ENCODE measurements at regions not wholly inside any gene's neighbourhood (a gene's known extent, or its start where the extent isn't known, plus 50 kb on each side); places are given as distances from the start of the nearest gene placed in this dataset.

- DNase-seq (ENCODE audit: low spot score), result no peak
- Histone ChIP-seq H3K4me2 (no peak overlapping the region), H3K9me3 (ENCODE audit: low read depth) (no peaks in the 10 kb centered on the region), H3K27ac (no peak overlapping the region), H3K27me3 (no peaks in the 10 kb centered on the region), H3K4me1 (ENCODE audit: insufficient read depth) (no peaks in the 10 kb centered on the region), H3K9me2 (replicated peaks; ENCODE audit: insufficient read depth) (no peaks in the 10 kb centered on the region), H3K4me3 (no peak overlapping the region), H2AFZ (no peak overlapping the region), H3K79me2 (no peaks in the 10 kb centered on the region), H4K20me1 (ENCODE audit: insufficient read depth, poor library complexity, severe bottlenecking) (no peaks in the 10 kb centered on the region), H3K36me3 (replicated peaks; ENCODE audit: insufficient read depth, low read depth) (no peaks in the 10 kb centered on the region)
- TF ChIP-seq CTCF (IDR thresholded peaks at IDR 0.05; ENCODE audit: poor library complexity) (no peak), EZH2phosphoT487 (IDR thresholded peaks at IDR 0.05; ENCODE audit: low read depth, severe bottlenecking, unreplicated experiment) (no peak), EZH2 (IDR thresholded peaks at IDR 0.05; ENCODE audit: borderline replicate concordance) (no peak)
- 83% methylated on average over 2 of the region's 2 CpGs for WGBS (ENCODE audit: low lambda C conversion rate, missing lambda C conversion rate)
Measured at GRCh38 chr14:66206554-66206953, 279.6 kb upstream of the CCDC196 start.

GRCh38 chr14:66216763-66217162 lies 269.4 kb upstream of the CCDC196 start:
- TF ChIP-seq EZH2 (IDR thresholded peaks at IDR 0.05; ENCODE audit: borderline replicate concordance), result no peak
- no peak for TF ChIP-seq CTCF (IDR thresholded peaks at IDR 0.05; ENCODE audit: poor library complexity)
- no peak for TF ChIP-seq EZH2phosphoT487 (IDR thresholded peaks at IDR 0.05; ENCODE audit: low read depth, severe bottlenecking, unreplicated experiment)
- Histone ChIP-seq H3K9me2 (replicated peaks; ENCODE audit: insufficient read depth) (no peaks in the 10 kb centered on the region), H3K36me3 (replicated peaks; ENCODE audit: insufficient read depth, low read depth) (no peaks in the 10 kb centered on the region), H3K9me3 (ENCODE audit: low read depth) (no peaks in the 10 kb centered on the region), H4K20me1 (ENCODE audit: insufficient read depth, poor library complexity, severe bottlenecking) (no peaks in the 10 kb centered on the region), H2AFZ (no peak overlapping the region), H3K4me2 (no peak overlapping the region), H3K27ac (no peak overlapping the region), H3K4me1 (ENCODE audit: insufficient read depth) (no peaks in the 10 kb centered on the region), H3K79me2 (no peaks in the 10 kb centered on the region), H3K4me3 (no peak overlapping the region), H3K27me3 (no peaks in the 10 kb centered on the region)
- 96% methylated on average over 1 of the region's 1 CpG for WGBS (ENCODE audit: low lambda C conversion rate, missing lambda C conversion rate)
- no peak for DNase-seq (ENCODE audit: low spot score)

- Histone ChIP-seq H3K27me3 (no peaks in the 10 kb centered on the region), H3K4me2 (no peak overlapping the region), H3K9me2 (replicated peaks; ENCODE audit: insufficient read depth) (no peaks in the 10 kb centered on the region), H3K4me3 (no peak overlapping the region), H2AFZ (no peak overlapping the region), H3K36me3 (replicated peaks; ENCODE audit: insufficient read depth, low read depth) (no peaks in the 10 kb centered on the region), H4K20me1 (ENCODE audit: insufficient read depth, poor library complexity, severe bottlenecking) (no peaks in the 10 kb centered on the region), H3K4me1 (ENCODE audit: insufficient read depth) (no peaks in the 10 kb centered on the region), H3K79me2 (no peaks in the 10 kb centered on the region), H3K9me3 (ENCODE audit: low read depth) (no peaks in the 10 kb centered on the region), H3K27ac (no peak overlapping the region)
- TF ChIP-seq EZH2 (IDR thresholded peaks at IDR 0.05; ENCODE audit: borderline replicate concordance), result no peak
- no peak for TF ChIP-seq CTCF (IDR thresholded peaks at IDR 0.05; ENCODE audit: poor library complexity)
- TF ChIP-seq EZH2phosphoT487 (IDR thresholded peaks at IDR 0.05; ENCODE audit: low read depth, severe bottlenecking, unreplicated experiment), result no peak
- no peak for DNase-seq (ENCODE audit: low spot score)
- 92% methylated on average over 3 of the region's 3 CpGs for WGBS (ENCODE audit: low lambda C conversion rate, missing lambda C conversion rate)
Measured at GRCh38 chr14:66219886-66220285, 266.3 kb upstream of the CCDC196 start.

All from hepatocyte (in vitro differentiated cells).